ENCODE measurements at regions not wholly inside any gene's neighbourhood (a gene's known extent, or its start where the extent isn't known, plus 50 kb on each side); places are given as distances from the start of the nearest gene placed in this dataset.

GRCh38 chr13:33740134-33740538, 77.8 kb upstream of the RFC3 start:
- TF ChIP-seq POLR2A (IDR thresholded peaks at IDR 0.05; ENCODE audit: low read depth), result no peak
- TF ChIP-seq POLR2AphosphoS5 (IDR thresholded peaks at IDR 0.05), result no peak
- TF ChIP-seq EP300 (IDR thresholded peaks at IDR 0.05), result no peak
- TF ChIP-seq CTCF (IDR thresholded peaks at IDR 0.05), result no peak
- WGBS, result 29% methylated on average over 2 of the region's 2 CpGs
- H3K27me3 ChIP-seq, result no peaks in the 10 kb centered on the region
- intact Hi-C loops (cut with DNase I), result no loop called here
- peaks cover 5 to 22% (median 10%) of the 10 kb centered on the region in 4 donors for H3K4me1 ChIP-seq
- H3K27ac ChIP-seq (replicated peaks in 1 of 4), result no peak overlapping the region
- DNase-seq (ENCODE audit: extremely low spot score), result no peak
- H3K4me3 ChIP-seq, result no peak overlapping the region
- no peaks in the 10 kb centered on the region for H3K9me3 ChIP-seq
- H3K36me3 ChIP-seq, result no peaks in the 10 kb centered on the region

GRCh38 chr13:33742321-33742720, 75.6 kb upstream of the RFC3 start:
- intact Hi-C loops (cut with DNase I), result no loop called here
- WGBS, result 95% methylated on average over 4 of the region's 4 CpGs

GRCh38 chr13:33743438-33744368, 74.2 kb upstream of the RFC3 start:
- intact Hi-C loops (cut with DNase I), result no loop called here
- H3K27ac ChIP-seq (replicated peaks in 1 of 4), result no peak overlapping the region
- H3K9me3 ChIP-seq, result peaks cover 0 to 5% (median 0%) of the 10 kb centered on the region in 4 donors
- no peaks in the 10 kb centered on the region for H3K27me3 ChIP-seq
- WGBS, result 81% methylated on average over 6 of the region's 6 CpGs
- DNase-seq (ENCODE audit: extremely low spot score), result no peak
- H3K4me3 ChIP-seq, result no peak overlapping the region
- peaks cover 14 to 37% (median 23%) of the 10 kb centered on the region in 4 donors for H3K4me1 ChIP-seq
- no peak for TF ChIP-seq CTCF (IDR thresholded peaks at IDR 0.05)
- no peak for TF ChIP-seq EP300 (IDR thresholded peaks at IDR 0.05)
- no peak for TF ChIP-seq POLR2A (IDR thresholded peaks at IDR 0.05; ENCODE audit: low read depth)
- TF ChIP-seq POLR2AphosphoS5 (IDR thresholded peaks at IDR 0.05), result no peak
- no peaks in the 10 kb centered on the region for H3K36me3 ChIP-seq

More at GRCh38 chr13:33742321-33742720, 75.6 kb upstream of the RFC3 start:
- H3K4me1 ChIP-seq, result peaks cover 14 to 37% (median 23%) of the 10 kb centered on the region in 4 donors
- DNase-seq (ENCODE audit: extremely low spot score), result no peak
- H3K27ac ChIP-seq (replicated peaks in 1 of 4), result no peak overlapping the region
- H3K36me3 ChIP-seq, result no peaks in the 10 kb centered on the region
- TF ChIP-seq POLR2AphosphoS5 (IDR thresholded peaks at IDR 0.05), result no peak
- no peak for TF ChIP-seq EP300 (IDR thresholded peaks at IDR 0.05)
- no peak for TF ChIP-seq POLR2A (IDR thresholded peaks at IDR 0.05; ENCODE audit: low read depth)
- no peak for TF ChIP-seq CTCF (IDR thresholded peaks at IDR 0.05)
- H3K9me3 ChIP-seq, result no peaks in the 10 kb centered on the region
- no peaks in the 10 kb centered on the region for H3K27me3 ChIP-seq
- H3K4me3 ChIP-seq, result no peak overlapping the region

- Histone ChIP-seq H3K9me3 (peaks cover 0 to 5% (median 0%) of the 10 kb centered on the region in 4 donors), H3K27ac (replicated peaks in 1 of 4) (peak overlapping the region; percentile 46 to 63 (median 57)), H3K4me1 (peaks cover 11 to 31% (median 21%) of the 10 kb centered on the region in 4 donors), H3K27me3 (no peaks in the 10 kb centered on the region), H3K4me3 (no peak overlapping the region), H3K36me3 (no peaks in the 10 kb centered on the region)
- TF ChIP-seq POLR2AphosphoS5 (IDR thresholded peaks at IDR 0.05) (no peak), CTCF (IDR thresholded peaks at IDR 0.05) (no peak), POLR2A (IDR thresholded peaks at IDR 0.05; ENCODE audit: low read depth) (no peak), EP300 (IDR thresholded peaks at IDR 0.05) (no peak)
- DNase-seq (ENCODE audit: extremely low spot score), result no peak
- WGBS, result 58% methylated on average over 3 of the region's 3 CpGs
- intact Hi-C loops (cut with DNase I), result no loop called here
Measured at GRCh38 chr13:33744589-33745369, 73.2 kb upstream of the RFC3 start.

Data from esophagus muscularis mucosa (tissue), 4 donors.